ENCODE measurements at regions not wholly inside any gene's neighbourhood (a gene's known extent, or its start where the extent isn't known, plus 50 kb on each side); places are given as distances from the start of the nearest gene placed in this dataset.

DNA sequence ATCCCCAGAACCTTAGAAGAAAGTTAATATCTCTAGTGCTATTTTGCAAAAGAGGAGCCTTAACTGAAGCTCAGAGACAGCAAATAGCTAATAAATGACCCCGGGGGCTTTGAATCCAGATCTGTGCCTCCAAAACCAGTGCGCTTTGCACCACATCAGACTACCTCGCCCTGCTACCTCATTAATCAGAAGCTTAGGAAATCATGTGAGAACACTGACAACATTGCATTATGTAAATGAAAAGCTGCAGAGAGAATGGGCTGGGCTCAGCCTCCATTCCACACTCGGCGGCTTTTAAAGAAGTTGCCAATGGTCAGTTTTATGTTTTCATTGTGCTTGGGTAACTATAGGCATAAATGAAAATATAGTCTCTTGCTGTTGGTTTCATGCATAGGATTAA, 54.0 kb upstream of the STMND1 start:
- DNase-seq: no peak

DNA sequence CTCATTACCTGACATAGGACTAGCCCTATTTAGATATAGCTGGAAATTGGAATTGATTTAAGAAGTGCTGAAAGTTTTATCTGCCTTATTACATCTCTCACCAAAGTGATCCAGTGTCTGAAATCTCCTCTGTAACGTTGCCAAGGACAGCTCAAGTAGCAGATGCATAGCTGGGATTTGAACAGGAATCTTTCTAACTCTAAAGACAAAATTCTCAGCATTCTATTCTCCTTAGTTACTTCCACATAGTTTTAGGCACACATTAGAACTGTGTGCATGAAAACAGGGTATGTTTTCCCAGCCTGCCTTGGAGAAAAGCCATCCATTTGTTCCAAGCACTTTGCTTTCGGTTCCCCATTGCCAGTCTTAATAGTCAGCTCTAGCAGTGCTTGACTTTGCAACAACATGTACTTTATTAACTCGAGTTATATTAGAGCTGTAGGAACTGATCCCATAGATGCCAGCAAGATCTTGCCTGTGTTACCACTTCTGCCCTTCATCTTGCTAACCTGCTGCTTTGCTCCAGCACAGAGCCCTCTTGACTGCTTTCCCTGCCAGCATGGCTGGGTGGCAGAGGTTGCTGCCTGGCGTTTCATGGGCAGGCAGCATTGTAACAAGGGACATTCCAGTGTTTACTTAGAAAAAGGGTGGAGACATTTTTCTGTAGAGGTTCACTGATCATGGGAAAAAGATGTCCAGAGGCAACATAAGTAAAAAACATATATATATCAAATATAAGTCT, 56.1 kb upstream of the STMND1 start:
- DNase-seq: no peak

DNA sequence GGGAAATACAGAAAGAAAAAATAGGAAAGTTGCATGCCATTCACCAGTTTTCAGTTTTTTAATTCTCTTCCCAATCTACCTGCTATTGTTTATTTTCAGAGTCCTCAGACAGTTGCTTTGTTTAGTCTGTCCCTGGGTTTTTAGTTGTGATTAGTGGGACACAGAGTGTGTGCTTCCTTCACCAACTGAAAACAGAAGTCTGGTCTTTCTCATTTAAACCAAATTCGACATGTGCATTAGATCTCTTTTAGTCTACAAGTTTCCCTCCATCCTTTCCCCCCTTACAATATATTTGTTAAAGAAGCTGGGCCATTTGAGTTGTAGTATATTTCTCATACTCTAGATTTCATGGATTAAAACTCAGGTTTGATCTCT, 58.7 kb upstream of the STMND1 start:
- DNase-seq: no peak

DNA sequence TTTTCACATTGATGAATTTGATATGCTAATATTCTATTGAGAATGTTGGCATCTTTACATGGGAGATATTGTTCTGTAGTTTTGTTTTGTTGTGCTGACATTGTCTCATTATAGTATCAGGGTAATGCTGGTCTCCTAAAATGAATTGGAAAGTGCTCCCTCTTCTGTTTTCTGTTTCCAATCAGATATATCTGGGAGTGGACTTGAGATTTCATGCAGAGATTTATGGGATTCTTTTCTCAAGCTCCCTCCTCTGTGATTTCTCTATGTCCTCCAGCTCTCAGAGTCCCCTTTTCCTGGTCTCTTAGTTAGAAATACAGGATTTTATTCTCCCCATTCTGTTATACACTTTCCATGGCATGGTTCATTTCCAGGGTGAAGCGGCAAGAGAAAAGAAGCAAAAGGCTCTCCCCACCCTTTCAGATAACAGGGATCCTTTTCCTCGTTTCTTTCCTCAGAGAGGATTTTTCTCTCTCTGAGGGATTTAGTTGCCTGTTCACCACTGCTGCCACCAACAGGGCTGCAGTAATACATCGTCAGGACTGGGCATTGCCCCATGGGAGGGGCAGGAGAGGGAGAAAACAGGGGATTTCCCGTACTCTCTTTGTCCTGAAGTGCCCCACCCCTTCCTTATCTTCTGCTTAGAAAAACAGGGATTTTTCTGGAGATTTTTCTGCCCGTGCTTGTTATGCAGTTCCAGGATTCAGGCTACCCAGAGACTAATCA, 59.3 kb upstream of the STMND1 start:
- DNase-seq: no peak

DNA sequence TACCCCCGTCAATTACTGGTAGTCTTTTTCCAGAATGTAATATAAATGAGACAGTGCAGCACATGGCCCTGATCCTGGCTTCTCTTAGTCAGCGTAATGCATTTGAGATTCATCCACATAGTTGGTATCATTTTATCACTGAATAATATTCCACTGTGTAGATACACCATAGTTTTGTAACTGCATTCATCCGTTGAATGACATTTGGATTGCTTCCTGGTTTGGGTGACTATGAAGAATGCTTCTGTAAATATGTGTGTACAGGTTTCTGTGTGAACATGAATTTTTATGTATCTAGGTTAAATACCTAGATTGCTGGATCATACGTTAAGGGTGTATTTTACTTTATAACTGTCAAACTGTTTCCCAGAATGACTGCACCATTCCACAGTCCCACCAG, 62.6 kb upstream of the STMND1 start:
- DNase-seq: no peak

DNA sequence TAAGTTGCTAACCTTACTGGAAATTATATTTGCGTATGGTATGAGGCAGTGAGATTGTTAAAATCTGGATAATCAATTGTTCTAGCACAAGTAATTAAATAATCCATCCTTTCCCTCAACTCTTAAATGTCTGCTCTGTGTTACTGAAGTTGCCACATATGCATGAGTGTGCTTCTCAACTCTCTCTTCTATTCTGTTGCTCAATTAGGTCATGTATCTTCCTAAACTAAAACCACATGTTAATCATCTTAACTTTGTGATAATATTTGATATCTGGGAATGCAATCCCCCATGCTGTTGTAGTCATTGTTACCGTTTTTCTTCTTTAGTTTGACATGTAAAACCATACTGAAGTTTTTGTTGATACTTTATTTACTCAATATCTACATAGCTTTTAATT, 63.5 kb upstream of the STMND1 start:
- no peak for DNase-seq

DNA sequence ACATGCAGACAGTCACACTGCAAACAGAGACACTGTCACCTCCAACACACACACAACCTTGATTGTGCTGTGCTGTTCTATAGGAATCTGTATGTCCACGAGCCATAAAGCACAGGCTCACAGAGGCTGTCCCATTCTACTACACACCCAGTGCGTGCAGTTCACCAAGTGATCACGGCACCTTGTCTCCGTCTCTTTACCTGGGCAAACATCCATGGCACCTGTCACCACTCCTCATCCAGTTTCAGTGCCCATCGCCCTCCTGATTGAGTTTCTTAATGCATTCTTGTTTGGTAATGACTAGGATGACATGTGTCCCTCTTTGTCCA, 65.8 kb upstream of the STMND1 start:
- no peak for DNase-seq

DNA sequence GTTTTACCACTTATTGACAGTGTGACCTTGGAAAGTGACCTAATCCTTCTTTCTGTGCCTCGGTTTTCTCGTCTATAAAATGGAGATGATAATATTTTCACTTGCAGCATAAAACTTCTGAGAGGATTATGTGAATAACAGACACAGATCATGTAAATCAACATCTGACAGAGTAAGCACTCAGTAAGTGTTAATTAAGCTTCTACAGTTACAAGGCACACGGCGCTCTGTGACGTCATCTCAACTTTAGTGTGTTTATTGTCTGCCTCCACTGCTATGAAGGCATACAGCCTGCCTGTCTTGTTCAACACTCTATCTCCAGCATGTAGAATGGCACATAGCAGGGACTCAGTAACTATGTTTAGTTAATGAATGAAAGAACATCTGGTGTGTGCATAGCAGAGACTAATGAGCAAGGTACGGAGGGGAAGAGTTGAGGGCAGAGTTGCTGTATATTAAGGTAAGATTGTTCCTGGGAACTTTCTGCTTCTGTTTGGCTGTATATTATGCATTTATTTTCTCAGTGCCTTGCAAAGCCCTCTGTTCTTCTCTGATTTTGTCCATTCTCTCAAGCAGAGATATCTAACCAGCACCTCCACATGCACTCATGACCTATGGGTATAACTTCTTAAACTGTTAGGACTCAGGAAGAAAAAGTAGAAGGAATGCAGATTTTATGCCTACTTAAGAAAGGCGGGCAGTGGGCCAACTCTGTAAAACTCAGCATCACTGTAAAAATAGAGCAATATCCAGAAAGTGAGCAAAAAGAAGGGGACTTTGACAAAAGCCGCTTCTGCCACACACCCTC, 66.4 kb upstream of the STMND1 start:
- DNase-seq: no peak

DNA sequence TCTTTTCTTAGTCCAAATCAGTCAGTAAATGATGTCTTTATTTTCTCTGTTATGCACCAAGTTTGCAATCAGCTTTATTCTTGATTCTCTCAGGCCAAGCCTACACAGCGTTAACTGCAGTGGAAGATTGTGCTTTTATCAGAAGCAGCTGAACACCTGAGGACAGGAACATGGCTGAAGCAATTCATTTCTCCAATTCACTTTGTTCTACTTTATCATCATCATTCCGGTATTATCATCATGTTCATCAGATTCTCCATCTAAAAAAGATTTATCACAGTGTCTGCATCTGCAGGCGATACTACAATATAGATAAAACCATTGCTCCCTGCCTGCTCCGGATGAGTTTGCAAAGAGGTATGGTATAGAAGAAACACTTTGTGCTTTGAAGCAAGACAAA, 68.1 kb upstream of the STMND1 start:
- DNase-seq: no peak

DNA sequence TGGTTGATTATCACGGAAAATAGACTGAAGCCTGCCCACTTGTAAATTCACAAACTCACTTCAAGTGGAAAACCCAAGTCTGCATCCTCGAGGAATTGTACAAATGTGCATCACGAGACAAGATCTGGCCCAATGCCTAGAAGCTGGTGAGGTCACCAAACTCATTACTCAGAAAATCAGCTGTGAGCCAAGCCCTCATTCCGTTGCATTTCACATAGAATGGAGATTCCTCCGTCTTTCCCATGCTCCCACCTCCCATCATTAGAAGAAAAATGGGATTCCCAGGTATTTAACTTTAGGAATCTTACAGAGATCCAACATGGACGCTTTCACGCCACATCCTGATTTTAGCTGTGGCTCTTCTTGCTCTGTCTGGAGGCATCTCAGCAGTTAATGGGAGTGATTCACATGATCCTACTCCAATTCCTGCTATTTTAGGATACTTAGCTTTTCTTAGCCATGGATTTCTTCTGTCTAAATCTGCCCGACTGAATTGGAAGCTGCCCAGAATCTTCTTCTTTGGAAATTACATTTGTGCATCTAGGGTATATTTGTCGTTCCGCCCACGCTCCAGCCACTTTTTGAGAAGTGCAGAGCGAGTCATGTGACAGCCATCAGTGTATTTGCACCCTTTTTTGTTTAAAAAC, 68.7 kb upstream of the STMND1 start:
- DNase-seq: no peak

DNA sequence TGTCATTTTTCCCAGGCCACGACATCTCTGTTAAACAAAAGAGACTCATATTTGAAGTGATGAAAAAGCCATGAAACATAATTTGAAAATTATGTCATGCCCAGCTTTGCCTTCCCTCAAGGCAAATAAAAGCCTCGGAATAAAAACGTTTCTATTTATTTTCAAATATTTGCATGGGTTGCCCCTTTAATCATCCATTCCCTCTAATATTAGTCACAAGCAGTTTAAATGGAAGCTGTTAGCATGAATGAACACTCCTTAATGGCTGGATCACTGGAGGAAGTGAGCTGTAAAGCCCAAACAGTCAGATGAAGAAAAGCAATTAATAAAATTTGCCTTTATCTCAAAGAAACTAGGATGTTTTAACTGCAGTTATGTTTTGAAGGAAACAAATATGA, 69.3 kb upstream of the STMND1 start:
- DNase-seq: no peak

DNA sequence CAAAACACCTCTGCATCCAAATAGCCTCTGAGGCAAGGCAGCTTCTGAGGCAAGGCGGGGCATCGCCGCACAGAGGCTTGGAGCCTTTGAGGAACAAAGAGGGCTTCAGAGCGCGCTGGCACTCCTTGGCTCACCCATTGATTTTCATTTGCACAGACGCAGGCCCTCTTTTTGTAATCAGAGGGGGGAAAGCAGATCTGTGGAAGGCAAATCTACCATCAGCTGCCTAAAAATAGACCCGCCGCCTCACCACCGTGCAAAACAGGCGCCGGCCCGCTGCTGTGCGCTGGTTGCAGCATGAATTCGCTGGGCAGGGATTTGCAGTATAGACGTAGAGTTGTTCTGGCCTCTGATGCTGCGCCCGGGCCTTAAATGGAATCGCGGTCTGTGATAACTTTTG, 69.9 kb upstream of the STMND1 start:
- no peak for DNase-seq

DNA sequence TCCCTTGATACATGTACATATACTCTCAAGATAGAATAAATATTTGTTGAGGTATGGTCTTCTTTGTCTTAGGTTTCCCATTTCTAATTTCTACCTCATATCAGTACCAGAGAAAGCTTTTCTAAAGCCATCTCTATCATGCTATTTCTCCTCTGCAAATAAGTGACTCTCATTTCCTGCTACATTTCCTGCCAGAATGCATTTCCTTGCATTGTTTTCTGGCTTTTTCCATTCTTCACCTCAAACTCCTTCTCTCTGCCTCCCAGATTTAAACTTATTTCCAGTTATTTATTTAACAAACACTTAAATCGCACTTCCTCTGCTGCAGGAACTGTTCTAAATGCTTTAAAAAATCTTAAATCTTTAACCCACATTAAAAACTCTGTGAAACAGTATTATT, 74.4 kb upstream of the STMND1 start:
- DNase-seq: no peak

DNA sequence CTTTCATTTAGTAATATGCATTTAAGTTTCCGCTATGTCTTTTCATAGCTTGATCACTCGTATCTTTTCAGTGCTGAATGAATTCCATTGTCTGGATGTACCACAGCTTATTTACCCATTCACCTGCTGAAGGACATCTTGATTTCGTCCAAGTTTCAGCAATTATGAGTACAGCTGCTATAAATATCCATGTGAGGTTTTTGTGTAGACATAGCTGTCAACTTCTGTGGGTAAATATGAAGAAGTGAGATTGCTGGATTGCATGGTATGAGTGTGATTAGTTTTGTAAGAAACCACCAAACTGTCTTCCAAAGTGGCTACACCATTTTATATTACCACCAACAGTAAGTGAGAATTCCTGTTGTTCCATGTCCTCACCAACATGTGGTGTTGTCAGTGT, 79.2 kb upstream of the STMND1 start:
- DNase-seq: no peak

DNA sequence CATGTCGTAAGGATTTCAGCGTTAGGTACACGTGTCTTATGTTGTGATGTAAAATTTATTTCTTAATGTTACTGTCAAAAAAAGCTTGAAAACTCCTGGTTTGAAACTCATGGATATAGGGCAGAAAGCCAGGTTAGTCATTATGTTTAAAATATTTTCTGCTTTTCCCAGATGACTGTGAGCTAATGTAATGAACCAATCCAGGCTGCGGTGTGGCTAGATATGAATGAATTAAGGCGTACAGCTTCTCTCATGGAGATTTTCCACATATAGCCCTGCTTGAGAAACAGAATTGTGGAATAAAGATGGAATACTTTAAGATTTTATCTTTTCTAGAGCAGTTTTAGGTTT, 80.3 kb upstream of the STMND1 start:
- DNase-seq: no peak

DNA sequence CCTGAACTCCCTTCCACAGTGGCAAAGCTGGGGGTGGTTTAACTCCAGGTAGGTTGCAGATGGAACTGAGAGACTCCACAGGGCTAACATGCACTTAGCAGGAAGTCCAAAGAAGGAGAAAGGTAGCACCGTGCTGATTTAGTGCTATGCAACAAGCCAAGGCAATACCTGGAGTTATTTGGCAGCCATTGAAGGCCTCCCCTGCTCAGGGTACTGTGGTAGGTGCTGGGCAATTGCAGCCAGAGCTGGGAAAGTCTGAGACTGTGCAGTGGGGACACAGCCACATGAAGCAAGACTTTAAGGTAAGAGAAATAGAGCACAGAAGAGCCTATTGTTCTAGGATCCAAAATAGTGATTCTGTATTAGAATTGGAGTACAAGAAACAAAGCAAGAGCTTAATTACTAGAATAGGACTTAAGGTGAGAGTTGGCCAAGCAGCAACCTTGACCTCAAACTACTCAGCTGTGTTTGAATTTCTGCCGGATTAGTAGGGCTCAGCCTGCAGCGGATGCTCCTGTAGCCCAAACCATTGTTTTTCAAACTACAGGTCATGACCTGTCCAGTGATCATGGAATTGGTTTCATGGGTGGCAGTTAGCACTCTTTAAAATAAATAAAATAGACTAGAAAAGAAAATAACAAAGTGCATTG, 80.8 kb upstream of the STMND1 start:
- DNase-seq: no peak

DNA sequence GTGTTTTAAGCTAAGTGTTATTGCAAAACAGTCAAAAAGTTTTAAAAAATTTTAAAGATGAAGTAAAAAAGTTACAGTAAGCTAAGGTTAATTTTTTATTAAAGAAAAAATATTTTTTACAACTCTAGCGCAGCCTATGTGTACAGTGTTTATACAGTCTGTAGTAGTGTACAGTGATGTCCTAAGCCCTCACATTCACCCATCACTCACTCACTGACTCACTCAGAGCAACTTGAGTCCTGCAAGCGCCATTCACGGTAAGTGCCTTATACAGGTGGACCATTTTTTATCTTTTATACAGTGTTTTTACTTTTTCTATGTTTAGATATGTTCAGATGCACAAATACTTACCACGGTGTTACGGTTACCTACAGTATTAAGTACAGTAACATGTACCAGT, 83.4 kb upstream of the STMND1 start:
- no peak for DNase-seq

DNA sequence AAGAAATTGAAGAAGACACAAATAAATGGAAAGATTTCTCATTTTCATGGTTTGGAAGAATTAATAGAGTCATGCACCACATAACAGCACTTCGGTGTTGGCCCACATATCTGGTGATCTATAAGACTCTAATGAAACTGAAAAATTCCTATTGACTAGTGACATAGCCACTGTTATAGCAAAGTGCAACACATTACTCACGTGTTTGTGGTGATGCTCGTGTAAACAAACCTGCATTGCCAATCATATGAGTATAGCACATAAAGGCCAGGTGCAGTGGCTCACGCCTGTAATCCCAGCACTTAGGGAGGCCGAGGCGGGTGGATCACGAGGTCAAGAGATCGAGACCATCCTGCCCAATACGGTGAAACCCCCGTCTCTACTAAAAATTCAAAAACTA, 84.4 kb upstream of the STMND1 start:
- no peak for DNase-seq

DNA sequence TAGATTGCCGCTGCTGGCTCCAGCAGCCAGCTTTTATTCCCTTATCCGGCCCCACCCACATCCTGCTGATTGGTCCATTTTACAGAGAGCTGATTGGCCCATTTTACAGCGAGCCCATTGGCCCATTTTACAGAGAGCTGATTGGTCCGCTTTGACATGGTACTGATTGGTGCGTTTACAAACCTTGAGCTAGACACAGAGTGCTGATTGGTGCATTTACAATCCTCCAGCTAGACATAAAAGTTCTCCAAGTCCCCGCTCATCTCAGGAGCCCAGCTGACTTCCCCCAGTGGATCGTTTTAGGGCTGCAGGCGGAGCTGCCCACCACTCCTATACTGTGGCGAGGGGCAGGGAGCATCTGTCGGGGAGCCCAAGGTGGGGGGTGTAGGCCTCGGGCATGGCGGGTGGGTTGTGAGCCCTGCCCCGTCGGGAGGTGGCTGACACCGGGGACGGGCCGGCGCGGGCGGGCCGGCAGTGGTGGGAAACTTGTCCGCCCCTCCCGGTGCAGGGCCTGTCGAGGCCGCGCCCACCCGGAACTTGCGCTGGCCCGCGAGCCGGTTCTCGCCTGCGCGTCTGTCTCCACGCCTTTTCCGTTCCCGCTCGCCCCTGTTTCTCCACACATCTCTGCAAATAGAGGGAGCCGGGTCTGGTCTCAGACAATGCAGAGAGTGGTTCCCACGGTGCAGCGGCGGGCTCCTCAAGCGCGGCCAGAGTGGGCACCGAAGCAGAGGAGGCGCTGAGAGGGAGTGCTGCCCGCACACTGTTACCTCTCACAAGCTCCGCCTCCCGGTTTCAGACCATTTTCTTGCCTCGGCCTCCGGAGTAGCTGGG, 86.1 kb upstream of the STMND1 start:
- DNase-seq: peak; percentile 48 to 49

DNA sequence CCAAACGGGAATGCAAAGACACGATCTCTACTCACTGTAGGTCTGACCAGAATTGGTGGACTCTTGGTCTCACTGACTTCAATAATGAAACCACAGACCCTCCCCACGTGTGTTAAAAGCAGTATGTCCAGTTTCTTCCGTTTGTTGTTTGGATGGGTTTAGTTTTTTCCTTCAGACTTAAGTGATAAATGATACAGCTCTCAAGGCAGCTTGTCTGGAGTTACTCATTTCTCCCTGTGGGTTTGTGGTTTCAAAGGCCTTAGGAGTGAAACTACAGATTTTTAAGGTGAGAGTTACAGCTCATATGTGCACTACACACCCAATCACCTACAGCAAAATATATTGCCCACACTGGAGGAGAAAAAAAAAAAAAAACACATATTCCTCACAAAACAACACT, 86.7 kb upstream of the STMND1 start:
- DNase-seq: peak in 1 of 2 experiments; percentile 32

DNA sequence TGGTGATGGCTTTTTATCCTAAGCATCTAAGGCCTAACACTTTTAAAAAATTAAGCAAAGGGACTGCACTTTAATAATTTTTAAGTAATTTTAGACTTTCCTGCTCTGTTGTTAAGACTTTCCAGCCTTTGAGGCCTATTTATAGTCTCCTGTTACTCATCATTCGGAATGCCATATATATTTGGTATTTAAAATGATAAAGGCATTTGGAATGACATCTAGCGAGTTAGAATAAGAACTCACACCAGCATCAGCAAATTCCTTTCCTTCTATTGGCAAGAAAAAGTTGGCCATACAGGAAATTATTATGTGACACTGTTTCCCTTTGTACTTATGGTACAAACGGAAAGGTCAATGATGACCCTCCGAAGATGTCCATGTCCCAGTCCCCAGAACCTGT, 88.1 kb upstream of the STMND1 start:
- DNase-seq: no peak
